GM20000 (cell line): ENCODE measurements at regions not wholly inside any gene's neighbourhood (a gene's known extent, or its start where the extent isn't known, plus 50 kb on each side); places are given as distances from the start of the nearest gene placed in this dataset.
A peak's percentile ranks its signal among the peaks of the same experiment; 100 is the strongest.
"Not testable (repeated sequence)": the region's sequence is repeated elsewhere in the genome, so short reads cannot be mapped to it uniquely, and the experiment has no call there.

Experiments used
- DNase-seq: peaks from one replicate; pipeline ENCODE4 v3.0.0; 2012; ENCODE audit warnings: low spot score
- TF ChIP-seq, protein P1 (sequence below): IDR thresholded peaks from 2 replicates; pipeline ENCODE4 v1.5.1; 2012; ENCODE audit warnings: mild to moderate bottlenecking, control low read depth; ENCODE audit errors: extremely low read depth, missing control alignments

DNA sequence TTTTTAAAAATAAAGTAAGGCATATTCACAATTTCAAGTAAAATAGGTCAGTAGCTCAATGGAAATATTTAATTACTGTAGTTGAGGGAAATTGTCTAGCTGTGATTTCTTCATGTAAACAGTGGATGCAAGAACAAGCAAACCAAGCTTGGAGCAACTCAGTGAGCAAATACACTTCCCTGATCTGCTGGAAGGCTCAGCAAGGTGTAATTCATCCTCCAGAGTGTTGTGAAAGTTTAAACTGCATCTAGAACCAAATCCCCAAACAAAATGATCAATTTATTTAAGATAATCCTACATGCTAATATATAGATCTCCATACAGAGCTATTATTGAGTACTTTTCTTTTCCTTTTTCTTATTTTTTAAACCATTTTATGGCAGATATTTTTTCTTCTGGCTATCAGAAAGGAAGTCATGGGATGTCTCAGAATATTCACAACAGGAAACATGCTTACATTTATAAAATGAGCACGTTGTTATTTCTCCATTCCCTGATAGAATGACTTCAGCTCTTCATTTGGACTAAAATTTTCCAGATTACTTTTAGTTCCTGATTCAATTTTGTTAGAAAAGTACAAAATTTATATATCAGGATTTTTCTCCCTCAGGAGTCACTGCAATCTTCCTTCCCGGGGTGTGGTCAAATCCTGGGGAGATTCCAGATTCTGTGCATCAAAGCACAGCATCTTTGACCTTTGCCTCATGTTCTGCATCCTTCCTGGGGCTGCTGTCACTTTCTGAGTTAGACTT lies 219.2 kb upstream of the ELL2 start:
- no peak for DNase-seq
- TF ChIP-seq, protein P1, sequence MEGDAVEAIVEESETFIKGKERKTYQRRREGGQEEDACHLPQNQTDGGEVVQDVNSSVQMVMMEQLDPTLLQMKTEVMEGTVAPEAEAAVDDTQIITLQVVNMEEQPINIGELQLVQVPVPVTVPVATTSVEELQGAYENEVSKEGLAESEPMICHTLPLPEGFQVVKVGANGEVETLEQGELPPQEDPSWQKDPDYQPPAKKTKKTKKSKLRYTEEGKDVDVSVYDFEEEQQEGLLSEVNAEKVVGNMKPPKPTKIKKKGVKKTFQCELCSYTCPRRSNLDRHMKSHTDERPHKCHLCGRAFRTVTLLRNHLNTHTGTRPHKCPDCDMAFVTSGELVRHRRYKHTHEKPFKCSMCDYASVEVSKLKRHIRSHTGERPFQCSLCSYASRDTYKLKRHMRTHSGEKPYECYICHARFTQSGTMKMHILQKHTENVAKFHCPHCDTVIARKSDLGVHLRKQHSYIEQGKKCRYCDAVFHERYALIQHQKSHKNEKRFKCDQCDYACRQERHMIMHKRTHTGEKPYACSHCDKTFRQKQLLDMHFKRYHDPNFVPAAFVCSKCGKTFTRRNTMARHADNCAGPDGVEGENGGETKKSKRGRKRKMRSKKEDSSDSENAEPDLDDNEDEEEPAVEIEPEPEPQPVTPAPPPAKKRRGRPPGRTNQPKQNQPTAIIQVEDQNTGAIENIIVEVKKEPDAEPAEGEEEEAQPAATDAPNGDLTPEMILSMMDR, result no peak

DNA sequence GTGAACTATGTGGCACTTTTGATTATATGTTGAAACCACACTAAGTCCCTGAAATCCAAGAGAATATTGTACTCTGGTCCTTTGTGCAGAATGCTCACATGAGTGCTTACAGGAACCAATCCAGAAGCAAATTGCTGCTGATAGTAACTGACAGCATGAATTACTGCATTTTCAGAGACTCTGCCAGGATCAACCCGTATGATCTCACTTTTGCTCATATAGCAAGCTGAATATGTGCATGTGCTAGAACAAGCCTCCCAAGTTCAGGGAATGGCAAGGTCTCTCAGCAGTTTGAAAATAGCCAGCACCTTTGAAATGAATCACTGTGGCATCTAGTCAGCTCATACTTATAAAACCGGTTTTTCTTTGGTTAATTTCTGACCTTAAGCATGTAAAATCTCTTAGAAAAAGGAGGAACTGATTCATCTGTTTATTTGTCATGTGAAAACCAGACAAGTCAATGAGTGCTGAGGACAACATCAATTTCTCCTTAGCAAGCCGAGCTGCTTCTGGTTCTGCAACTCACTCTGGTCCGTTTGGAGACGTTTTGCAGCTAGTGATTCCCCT lies 215.7 kb upstream of the ELL2 start:
- peak; percentile 32 for DNase-seq
- TF ChIP-seq, protein P1, result no peak

DNA sequence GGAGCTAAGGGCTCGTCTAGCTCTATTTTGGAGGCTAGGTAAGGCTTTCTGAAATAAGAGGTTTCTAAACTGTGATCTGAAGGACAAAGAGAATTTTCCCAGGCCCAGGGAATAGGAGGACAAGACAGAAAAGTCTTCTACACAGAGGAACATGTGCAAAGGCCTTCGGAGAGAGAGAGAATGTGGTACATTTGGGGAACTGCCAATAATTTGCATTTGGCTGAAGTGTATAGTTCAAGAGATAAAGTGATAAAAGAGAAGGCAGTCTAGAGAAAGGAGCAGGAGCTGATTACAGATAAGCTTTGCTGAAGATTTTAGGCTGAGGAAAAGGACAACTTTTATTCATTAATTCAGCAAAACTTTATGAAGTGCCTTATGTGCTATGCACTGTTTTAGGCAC lies 214.4 kb upstream of the ELL2 start:
- TF ChIP-seq, protein P1, result no peak
- no peak for DNase-seq

DNA sequence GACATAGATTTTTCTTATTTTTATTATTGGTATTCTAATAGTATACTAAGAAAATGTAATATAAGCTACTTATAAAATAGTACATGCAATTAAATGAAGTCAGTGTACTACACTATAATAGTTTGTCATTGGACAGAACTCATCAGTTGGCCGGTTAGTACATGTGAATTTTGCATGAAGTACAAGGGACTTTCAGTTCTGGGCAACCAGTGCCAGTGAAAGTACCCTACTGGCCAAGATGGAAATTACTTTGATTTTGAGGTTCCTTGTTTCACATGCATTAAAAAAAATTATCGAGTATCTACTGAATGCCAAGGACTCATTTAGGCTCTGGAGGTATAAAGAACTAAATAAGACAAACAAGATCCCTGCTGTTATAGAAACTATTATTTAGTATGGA lies 213.4 kb upstream of the ELL2 start:
- TF ChIP-seq, protein P1, result no peak
- no peak for DNase-seq

DNA sequence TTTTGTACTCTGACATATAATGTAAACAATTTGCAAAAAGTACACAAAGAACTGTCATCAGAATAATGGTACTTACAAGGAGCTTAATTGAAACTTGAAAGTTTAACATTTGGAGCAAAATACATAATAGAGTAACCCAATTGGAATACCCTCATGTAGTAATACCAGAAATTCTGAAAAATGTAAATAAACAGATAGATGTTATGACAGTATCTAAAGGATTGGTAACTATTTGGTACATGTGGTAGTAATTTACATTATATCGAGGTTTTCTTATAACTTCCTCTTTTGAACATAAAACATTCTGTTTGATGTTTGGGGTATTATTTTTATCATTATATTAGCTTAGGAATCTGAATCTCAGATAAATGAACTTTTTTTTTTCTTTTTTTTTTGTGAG lies 211.7 kb upstream of the ELL2 start:
- TF ChIP-seq, protein P1, result no peak
- DNase-seq, result no peak

DNA sequence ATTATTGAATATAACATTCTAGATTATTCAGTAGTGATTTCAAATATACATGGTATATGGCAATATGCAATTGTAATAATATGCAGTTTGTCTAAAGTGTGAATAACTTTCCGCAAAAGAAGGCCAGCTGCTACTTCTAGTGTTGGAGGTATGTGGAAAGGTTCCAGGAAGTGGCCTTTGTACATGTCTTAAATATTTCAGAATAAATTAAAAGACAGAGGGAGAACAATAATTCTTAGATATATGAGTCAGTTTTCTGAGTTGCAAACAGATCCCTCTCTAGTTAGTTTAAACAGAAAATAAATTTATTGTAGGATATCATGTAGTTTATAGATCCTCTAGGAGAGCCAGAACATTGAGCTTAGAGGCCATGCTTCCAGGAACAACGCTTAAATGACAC lies 210.8 kb upstream of the ELL2 start:
- no peak for DNase-seq
- TF ChIP-seq, protein P1, result no peak

DNA sequence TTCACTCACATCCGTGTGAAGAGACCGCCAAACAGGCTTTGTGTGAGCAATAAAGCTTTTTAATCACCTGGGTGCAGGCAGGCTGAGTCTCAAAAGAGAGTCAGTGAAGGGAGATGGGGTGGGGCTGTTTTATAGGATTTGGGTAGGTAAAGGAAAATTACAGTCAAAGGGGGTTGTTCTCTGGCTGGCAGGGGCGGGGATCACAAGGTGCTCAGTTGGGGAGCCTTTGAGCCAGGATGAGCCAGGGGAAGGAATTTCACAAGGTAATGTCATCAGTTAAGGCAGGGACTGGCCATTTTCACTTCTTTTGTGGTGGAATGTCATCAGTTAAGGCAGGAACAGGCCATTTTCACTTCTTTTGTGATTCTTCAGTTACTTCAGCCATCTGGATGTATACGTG lies 210.3 kb upstream of the ELL2 start:
- DNase-seq, result not testable (repeated sequence)

DNA sequence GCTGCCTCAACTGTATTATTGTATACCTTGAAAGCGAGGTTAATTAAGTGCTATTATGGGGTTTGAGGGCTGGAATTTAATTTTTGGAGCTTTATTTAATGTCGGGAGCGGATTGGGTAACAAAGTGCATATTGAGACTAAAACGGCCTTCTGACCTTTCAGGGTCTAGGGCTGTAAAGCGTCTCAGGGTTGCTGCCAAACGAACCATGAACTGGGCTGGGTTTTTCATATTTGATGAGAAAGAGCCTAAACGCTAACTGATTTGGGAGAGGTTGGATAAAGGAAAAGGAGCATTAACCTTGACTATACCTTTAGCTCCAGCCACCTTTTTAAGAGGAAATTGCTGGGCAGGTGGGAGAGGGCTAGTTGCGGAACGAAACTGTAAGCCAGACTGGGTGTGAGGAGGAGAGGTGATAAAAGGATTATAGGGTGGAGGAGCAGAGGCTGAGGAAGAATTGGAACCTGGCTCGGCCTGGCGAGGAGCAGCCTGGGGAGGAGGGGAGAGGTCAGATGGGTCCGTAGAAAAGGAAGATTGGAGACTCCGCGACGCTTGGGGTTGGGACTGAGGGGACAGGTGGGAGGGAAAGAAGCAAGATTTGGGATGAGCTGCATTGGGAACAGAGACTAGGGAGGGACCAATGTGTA lies 209.0 kb upstream of the ELL2 start:
- DNase-seq, result not testable (repeated sequence)

DNA sequence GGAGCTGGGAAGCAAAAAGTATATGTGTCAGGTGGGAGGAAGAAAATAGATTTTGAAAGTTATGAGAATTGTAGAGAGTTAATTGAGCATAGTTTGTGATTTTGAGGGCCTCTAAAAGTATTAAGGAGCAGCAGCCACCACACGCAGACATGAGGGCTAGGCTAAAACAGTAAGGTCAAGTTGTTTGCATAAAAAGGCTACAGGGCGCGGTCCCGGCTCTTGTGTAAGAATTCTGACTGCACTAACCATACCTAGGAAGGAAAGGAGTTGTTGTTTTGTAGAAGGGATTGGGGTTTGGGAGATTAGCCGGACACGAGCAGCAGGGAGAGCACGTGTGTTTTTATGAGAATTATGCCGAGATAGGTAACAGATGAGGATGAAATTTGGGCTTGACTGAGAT lies 207.2 kb upstream of the ELL2 start:
- not testable (repeated sequence) for DNase-seq
